ENCODE measurements at regions not wholly inside any gene's neighbourhood (a gene's known extent, or its start where the extent isn't known, plus 50 kb on each side); places are given as distances from the start of the nearest gene placed in this dataset.

DNA sequence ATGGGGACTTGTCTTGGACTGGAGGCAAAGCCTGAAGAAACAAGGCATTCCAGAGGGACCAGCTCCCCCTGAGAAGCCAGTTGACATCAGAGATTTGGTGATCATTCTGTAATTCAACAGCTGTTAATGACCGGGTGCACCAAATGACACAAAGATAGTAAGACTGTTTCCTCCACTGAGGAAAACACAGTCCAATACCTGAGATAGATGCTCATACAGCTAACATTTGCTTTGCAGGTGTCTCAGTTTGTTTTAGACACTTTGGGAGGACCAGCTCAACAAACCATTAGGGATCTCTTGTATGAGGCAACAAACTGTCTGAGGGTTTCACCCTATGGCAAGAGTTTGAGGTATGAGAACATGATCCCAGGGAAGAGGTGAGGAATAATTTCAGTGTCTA is 237.2 kb upstream of the PLET1 start:
- Histone ChIP-seq H3K9me3 (ENCODE audit: insufficient read depth in 2 of 2, low read depth in 1 of 2, low read length in 1 of 2) (no peaks in the 10 kb centered on the region), H2BK15ac (ENCODE audit: low read length) (no peak overlapping the region), H4K5ac (ENCODE audit: insufficient read length, low read depth, low read length) (no peak overlapping the region), H3K23me2 (ENCODE audit: low read depth, low read length) (no peaks in the 10 kb centered on the region), H3K36me3 (ENCODE audit: control insufficient read depth in 2 of 4, insufficient read depth in 4 of 4, low read length in 3 of 4) (no peaks in the 10 kb centered on the region), H2AFZ (ENCODE audit: low read length) (no peak overlapping the region), H2BK20ac (ENCODE audit: low read length) (no peak overlapping the region), H4K20me1 (replicated peaks in 1 of 2; ENCODE audit: control insufficient read depth in 1 of 2, insufficient read depth in 2 of 2, low read length in 2 of 2) (no peaks in the 10 kb centered on the region), H3K79me2 (ENCODE audit: control insufficient read depth in 1 of 2, insufficient read depth in 2 of 2, low read length in 2 of 2) (no peaks in the 10 kb centered on the region), H3K27ac (ENCODE audit: low read depth, low read length) (no peak overlapping the region), H3K4me3 (ENCODE audit: extremely low read depth in 1 of 4, insufficient read depth in 2 of 4, low read depth in 3 of 4, low read length in 4 of 4) (no peak overlapping the region), H2AK5ac (ENCODE audit: low read depth, low read length) (no peak overlapping the region), H4K91ac (replicated peaks; ENCODE audit: insufficient read length, low read length) (no peak overlapping the region), H3K56ac (replicated peaks; ENCODE audit: insufficient read length, low read depth, low read length) (no peak overlapping the region), H3K4me1 (replicated peaks in 1 of 4; ENCODE audit: control insufficient read depth in 3 of 4, insufficient read depth in 4 of 4, low read length in 3 of 4) (peaks cover 0 to 7% (median 0%) of the 10 kb centered on the region in 4 experiments; a peak in 2 of 7 replicates), H3K18ac (ENCODE audit: extremely low read depth, low read length) (no peak overlapping the region), H3K9ac (replicated peaks in 1 of 4; ENCODE audit: extremely low read depth in 1 of 4, low read depth in 3 of 4, low read length in 3 of 4) (no peak overlapping the region), H3K14ac (ENCODE audit: insufficient read length) (no peak overlapping the region), H3K23ac (ENCODE audit: insufficient read length) (no peak overlapping the region), H3K4me2 (ENCODE audit: insufficient read depth in 1 of 2, low read depth in 2 of 2, low read length in 2 of 2) (no peak overlapping the region), H3K4ac (replicated peaks; ENCODE audit: insufficient read length, low read depth, low read length) (no peak overlapping the region), H3K27me3 (replicated peaks in 1 of 4; ENCODE audit: control insufficient read depth in 3 of 4, extremely low read depth in 1 of 4, insufficient read depth in 3 of 4, low read length in 3 of 4) (no peaks in the 10 kb centered on the region), H3K79me1 (ENCODE audit: low read depth, low read length) (no peaks in the 10 kb centered on the region), H2BK120ac (replicated peaks; ENCODE audit: low read depth, low read length) (no peak overlapping the region), H4K8ac (ENCODE audit: extremely low read depth, insufficient read depth, low read length) (no peak overlapping the region), H2BK12ac (ENCODE audit: low read depth, low read length) (no peak overlapping the region), H2BK5ac (ENCODE audit: low read depth, low read length) (no peak overlapping the region)
- FAIRE-seq: no peak
- POLR2A ChIA-PET (ENCODE audit: partially characterized antibody): no interaction called here
- no peak for DNase-seq (ENCODE audit: low read depth in 1 of 2, low spot score in 2 of 2)
- CTCF ChIA-PET (ENCODE audit: partially characterized antibody): interaction anchor here (0.6 to 2.0 kb wide), 10 partner anchors 10 to 57 kb away, joined by 3 to 6 read pairs (median 3); no protein-coding TSS in a partner anchor
- 100% methylated on average over 1 of the region's 1 CpG; no CpG with 5 or more reads in 1 of the 2 experiments for WGBS, 2 experiments (ENCODE audit: extremely low coverage in 1 of 2, insufficient coverage in 1 of 2, insufficient read length in 1 of 2, insufficient replicate concordance in 2 of 2, low coverage in 1 of 2, low lambda C conversion rate in 2 of 2, missing lambda C conversion rate in 1 of 2)
- TF ChIP-seq EZH2 (IDR thresholded peaks at IDR 0.05; ENCODE audit: low read depth, low read length, severe bottlenecking): no peak
- no peak for TF ChIP-seq CHD2 (IDR thresholded peaks at IDR 0.05; ENCODE audit: low read length)
- no peak for TF ChIP-seq TAF1 (IDR thresholded peaks at IDR 0.05; ENCODE audit: low read depth, low read length)
- TF ChIP-seq POU5F1 (IDR thresholded peaks at IDR 0.05; ENCODE audit: low read depth, low read length): no peak
- no peak for TF ChIP-seq CREB1 (IDR thresholded peaks at IDR 0.05)
- no peak for TF ChIP-seq RFX5 (IDR thresholded peaks at IDR 0.05; ENCODE audit: borderline replicate concordance, low read depth, low read length)
- no peak for TF ChIP-seq SP2 (IDR thresholded peaks at IDR 0.05; ENCODE audit: low read length)
- TF ChIP-seq SUZ12 (IDR thresholded peaks at IDR 0.05; ENCODE audit: low read length): no peak
- TF ChIP-seq YY1 (IDR thresholded peaks at IDR 0.05; ENCODE audit: low read depth, low read length): no peak

Data from H1 (cell line).